ENCODE measurements at regions not wholly inside any gene's neighbourhood (a gene's known extent, or its start where the extent isn't known, plus 50 kb on each side); places are given as distances from the start of the nearest gene placed in this dataset.

- ChIA-PET RAD21 (ENCODE audit: unreplicated experiment) (interaction anchor here (0.7 kb wide), 1 partner anchor 75 kb away, joined by 3 read pairs; no protein-coding TSS in a partner anchor), SMC1A (ENCODE audit: uncharacterized antibody, unreplicated experiment) (no interaction called here), CTCF (no interaction called here), POLR2A (no interaction called here)
- H3K9ac ChIP-seq (ENCODE audit: control insufficient read depth, insufficient read depth, low read length), result no peak overlapping the region
- WGBS (ENCODE audit: insufficient coverage, insufficient replicate concordance, low lambda C conversion rate, missing lambda C conversion rate), result 8% methylated on average over 2 of the region's 2 CpGs
- ATAC-seq (no peak), FAIRE-seq (no peak), DNase-seq (ENCODE audit: low read depth, low spot score) (no peak)
- H3K4me2 ChIP-seq (ENCODE audit: control insufficient read depth, insufficient read depth), result no peak overlapping the region
- no peak overlapping the region for H2AFZ ChIP-seq (ENCODE audit: control insufficient read depth, low read depth, low read length)
- TF ChIP-seq TARDBP (IDR thresholded peaks at IDR 0.05; ENCODE audit: borderline replicate concordance), result no peak
- TF ChIP-seq RAD21 (IDR thresholded peaks at IDR 0.05; ENCODE audit: insufficient read depth, low read depth, low read length), result peak; percentile 33; the same call in 1 of the 2 replicates
- TF ChIP-seq CTCF (IDR thresholded peaks at IDR 0.05 in 2 of 3, conservative IDR thresholded peaks at IDR 0.05 in 1 of 3; ENCODE audit: control insufficient read depth in 2 of 3, extremely low read depth in 1 of 3, insufficient read depth in 1 of 3, low read depth in 3 of 3, low read length in 3 of 3), result peak in 1 of 3 experiments; percentile 15; a peak in 1 of 6 replicates
- no peak overlapping the region for H3K27ac ChIP-seq (ENCODE audit: control insufficient read depth, insufficient read depth)
- in situ Hi-C loops (cut with MboI), result no loop called here
- peaks cover 13% of the 10 kb centered on the region for H3K4me1 ChIP-seq (ENCODE audit: control insufficient read depth, insufficient read depth, low read length)
- no TSS peak for BruUV-seq (replicated peaks)
- no peaks in the 10 kb centered on the region for H3K79me2 ChIP-seq (ENCODE audit: control insufficient read depth, insufficient read depth, low read length)
- intact Hi-C loops (cut with micrococcal nuclease; ENCODE audit: unreplicated experiment), result no loop called here
- no peak overlapping the region for H3K4me3 ChIP-seq
- H4K20me1 ChIP-seq (ENCODE audit: control insufficient read depth, insufficient read depth), result 0 out of 2 replicates have a peak, but pooled peaks cover 2% of the 10 kb centered on the region
- H3K9me3 ChIP-seq (replicated peaks; ENCODE audit: control insufficient read depth, insufficient read depth, low read length), result no peaks in the 10 kb centered on the region; the same call in 2 of the 3 replicates
- H3K27me3 ChIP-seq (replicated peaks in 1 of 2; ENCODE audit: control insufficient read depth in 2 of 2, insufficient read depth in 2 of 2, low read length in 1 of 2), result peaks cover 0 to 5% of the 10 kb centered on the region in 2 experiments; a peak in 2 of 4 replicates
- H3K36me3 ChIP-seq (ENCODE audit: control insufficient read depth in 2 of 2, insufficient read depth in 2 of 2, low read length in 1 of 2), result no peaks in the 10 kb centered on the region
Measured at GRCh38 chr7:140239653-140239935, 62.8 kb upstream of the KDM7A start.

GRCh38 chr7:140238778-140239652 is 62.2 kb upstream of the KDM7A start:
- RAD21 ChIA-PET (ENCODE audit: unreplicated experiment), result no interaction called here
- no peak overlapping the region for H3K27ac ChIP-seq (ENCODE audit: control insufficient read depth, insufficient read depth)
- no peak overlapping the region for H3K4me3 ChIP-seq
- BruUV-seq (replicated peaks), result no TSS peak
- no peak for ATAC-seq
- WGBS (ENCODE audit: insufficient coverage, insufficient replicate concordance, low lambda C conversion rate, missing lambda C conversion rate), result 72% methylated on average over 15 of the region's 15 CpGs
- H3K27me3 ChIP-seq (replicated peaks in 1 of 2; ENCODE audit: control insufficient read depth in 2 of 2, insufficient read depth in 2 of 2, low read length in 1 of 2), result peaks cover 0 to 5% of the 10 kb centered on the region in 2 experiments; a peak in 2 of 4 replicates
- no peaks in the 10 kb centered on the region for H3K36me3 ChIP-seq (ENCODE audit: control insufficient read depth in 2 of 2, insufficient read depth in 2 of 2, low read length in 1 of 2)
- SMC1A ChIA-PET (ENCODE audit: uncharacterized antibody, unreplicated experiment), result no interaction called here
- POLR2A ChIA-PET, result no interaction called here
- in situ Hi-C loops (cut with MboI) (no loop called here), intact Hi-C loops (cut with micrococcal nuclease; ENCODE audit: unreplicated experiment) (no loop called here)
- no peak for DNase-seq (ENCODE audit: low read depth, low spot score)
- CTCF ChIA-PET, result no interaction called here
- H2AFZ ChIP-seq (ENCODE audit: control insufficient read depth, low read depth, low read length), result no peak overlapping the region
- no peak for FAIRE-seq
- H3K79me2 ChIP-seq (ENCODE audit: control insufficient read depth, insufficient read depth, low read length), result no peaks in the 10 kb centered on the region
- H3K9me3 ChIP-seq (replicated peaks; ENCODE audit: control insufficient read depth, insufficient read depth, low read length), result no peaks in the 10 kb centered on the region; the same call in 2 of the 3 replicates
- H3K9ac ChIP-seq (ENCODE audit: control insufficient read depth, insufficient read depth, low read length), result no peak overlapping the region
- H3K4me1 ChIP-seq (ENCODE audit: control insufficient read depth, insufficient read depth, low read length), result peaks cover 13% of the 10 kb centered on the region
- 0 out of 2 replicates have a peak, but pooled peaks cover 2% of the 10 kb centered on the region for H4K20me1 ChIP-seq (ENCODE audit: control insufficient read depth, insufficient read depth)
- no peak overlapping the region for H3K4me2 ChIP-seq (ENCODE audit: control insufficient read depth, insufficient read depth)
- no peak for TF ChIP-seq NFYA (IDR thresholded peaks at IDR 0.05; ENCODE audit: borderline replicate concordance, low read depth, low read length)
- TF ChIP-seq ETV6 (conservative IDR thresholded peaks at IDR 0.05 in 1 of 2, IDR thresholded peaks at IDR 0.05 in 1 of 2; ENCODE audit: borderline replicate concordance in 1 of 2, low read depth in 1 of 2), result no peak
- TF ChIP-seq ZNF687 (IDR thresholded peaks at IDR 0.05), result no peak
- no peak for TF ChIP-seq IKZF1 (conservative IDR thresholded peaks at IDR 0.05)
- no peak for TF ChIP-seq SMARCA5 (IDR thresholded peaks at IDR 0.05)
- TF ChIP-seq NFIC (IDR thresholded peaks at IDR 0.05; ENCODE audit: low read depth, low read length), result no peak
- TF ChIP-seq CHD2 (IDR thresholded peaks at IDR 0.05; ENCODE audit: borderline replicate concordance, low read depth, low read length), result no peak

Measured in GM12878 (cell line).